ENCODE measurements at regions not wholly inside any gene's neighbourhood (a gene's known extent, or its start where the extent isn't known, plus 50 kb on each side); places are given as distances from the start of the nearest gene placed in this dataset.

DNA sequence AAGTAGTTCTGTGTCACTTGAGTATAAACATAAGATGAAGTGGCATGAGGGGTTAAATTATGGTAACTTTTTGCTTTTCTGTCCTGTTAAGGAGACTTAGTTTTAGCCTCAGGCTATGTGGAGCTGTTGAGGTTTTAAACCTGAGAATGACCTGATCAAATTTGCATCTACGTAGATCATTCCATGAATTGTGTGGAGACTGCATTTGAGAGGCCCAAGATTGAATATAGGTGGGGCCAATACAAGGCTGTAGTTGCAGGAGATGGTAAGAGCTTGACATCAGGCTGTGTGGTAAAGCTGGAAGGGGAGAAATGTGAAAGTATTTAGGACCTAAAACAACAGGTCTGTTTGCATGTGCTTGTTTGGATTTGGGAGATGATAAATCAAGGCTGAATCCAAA is 249.5 kb downstream of the SLC16A7 start:
- TF ChIP-seq, protein P1, sequence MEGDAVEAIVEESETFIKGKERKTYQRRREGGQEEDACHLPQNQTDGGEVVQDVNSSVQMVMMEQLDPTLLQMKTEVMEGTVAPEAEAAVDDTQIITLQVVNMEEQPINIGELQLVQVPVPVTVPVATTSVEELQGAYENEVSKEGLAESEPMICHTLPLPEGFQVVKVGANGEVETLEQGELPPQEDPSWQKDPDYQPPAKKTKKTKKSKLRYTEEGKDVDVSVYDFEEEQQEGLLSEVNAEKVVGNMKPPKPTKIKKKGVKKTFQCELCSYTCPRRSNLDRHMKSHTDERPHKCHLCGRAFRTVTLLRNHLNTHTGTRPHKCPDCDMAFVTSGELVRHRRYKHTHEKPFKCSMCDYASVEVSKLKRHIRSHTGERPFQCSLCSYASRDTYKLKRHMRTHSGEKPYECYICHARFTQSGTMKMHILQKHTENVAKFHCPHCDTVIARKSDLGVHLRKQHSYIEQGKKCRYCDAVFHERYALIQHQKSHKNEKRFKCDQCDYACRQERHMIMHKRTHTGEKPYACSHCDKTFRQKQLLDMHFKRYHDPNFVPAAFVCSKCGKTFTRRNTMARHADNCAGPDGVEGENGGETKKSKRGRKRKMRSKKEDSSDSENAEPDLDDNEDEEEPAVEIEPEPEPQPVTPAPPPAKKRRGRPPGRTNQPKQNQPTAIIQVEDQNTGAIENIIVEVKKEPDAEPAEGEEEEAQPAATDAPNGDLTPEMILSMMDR (IDR thresholded peaks at IDR 0.05) = no peak
- no peak for TF ChIP-seq POLR2A (IDR thresholded peaks at IDR 0.05)
